CD4-positive, alpha-beta T cell (primary cell): ENCODE measurements at regions not wholly inside any gene's neighbourhood (a gene's known extent, or its start where the extent isn't known, plus 50 kb on each side); places are given as distances from the start of the nearest gene placed in this dataset.

ENCODE experiments used
- ATAC-seq: fragments of 200-7000 bp; cut with Tn5 transposase; one replicate; pipeline ENCODE4 v1.10.0; 2022; ENCODE audit warnings: mild to moderate bottlenecking; ENCODE audit not compliant: poor library complexity
- CTCF ChIA-PET: fragments of 350-600 bp; sonication (Branson Sonifier 250); formaldehyde crosslinking; loops from one replicate; lab custom pipeline; 2021; ENCODE audit warnings: antibody characterized with exemption, inconsistent platforms; lab: Charles Lee
- POLR2A ChIA-PET: fragments of 350-600 bp; sonication (Branson Sonifier 250); formaldehyde crosslinking; loops from one replicate; lab custom pipeline; 2021; ENCODE audit warnings: antibody characterized with exemption, inconsistent platforms; lab: Charles Lee
- DNase-seq, 14 experiments: peaks; one replicate each; pipeline ENCODE4 v3.0.0-alpha.2; 2013 to 2020; ENCODE audit warnings: mixed read lengths in 2 of 14
- H3K27ac ChIP-seq, 2 donors: one replicate each; pipeline versions ENCODE4 v1.5.1 to v1.7.0; 2013; ENCODE audit warnings: low read length in 2 of 2, low read depth in 1 of 2, mild to moderate bottlenecking in 1 of 2
- H3K27me3 ChIP-seq, 2 experiments: 1 replicate in 1 of 2; 2 replicates in 1 of 2; pipeline versions ENCODE4 v1.6.1 to v1.7.0; 2013; ENCODE audit warnings: low read length in 2 of 2, control low read depth in 1 of 2, mild to moderate bottlenecking in 1 of 2, moderate library complexity in 1 of 2; ENCODE audit not compliant: insufficient read depth in 2 of 2, control insufficient read depth in 1 of 2
- H3K36me3 ChIP-seq: one replicate; pipeline ENCODE4 v1.6.1; 2013; ENCODE audit warnings: low read length, control low read depth; ENCODE audit not compliant: insufficient read depth
- H3K4me1 ChIP-seq: one replicate; pipeline ENCODE4 v1.6.1; 2013; ENCODE audit warnings: low read length, control low read depth; ENCODE audit not compliant: insufficient read depth
- H3K4me3 ChIP-seq: one replicate; pipeline ENCODE4 v1.5.1; 2013; ENCODE audit warnings: mild to moderate bottlenecking, low read length, moderate library complexity
- H3K9me3 ChIP-seq, 2 experiments: 1 replicate in 1 of 2; 2 replicates in 1 of 2; pipeline versions ENCODE4 v1.6.1 to v1.7.0; 2013; ENCODE audit warnings: low read length in 2 of 2, mild to moderate bottlenecking in 2 of 2, control low read depth in 1 of 2, moderate library complexity in 1 of 2; ENCODE audit not compliant: control insufficient read depth in 1 of 2, insufficient read depth in 1 of 2
- H3K27ac Mint-ChIP-seq: one replicate; pipeline ENCODE4 v1.8.0; 2020; ENCODE audit warnings: mixed read lengths
- H3K27me3 Mint-ChIP-seq: one replicate; pipeline ENCODE4 v1.8.0; 2021; ENCODE audit warnings: mixed read lengths
- H3K36me3 Mint-ChIP-seq: one replicate; pipeline ENCODE4 v1.8.0; 2021; ENCODE audit warnings: low read depth, mixed read lengths
- H3K4me1 Mint-ChIP-seq: one replicate; pipeline ENCODE4 v1.8.0; 2021; ENCODE audit warnings: low read depth, mixed read lengths
- H3K4me3 Mint-ChIP-seq: one replicate; pipeline ENCODE4 v1.8.0; 2020; ENCODE audit warnings: mild to moderate bottlenecking, mixed read lengths
- H3K9me3 Mint-ChIP-seq: one replicate; pipeline ENCODE4 v1.8.0; 2020; ENCODE audit warnings: mixed read lengths
- CTCF ChIP-seq: fragments of 200-600 bp; IDR thresholded peaks from one replicate; pipeline ENCODE4 v1.8.0; 2022; ENCODE audit warnings: antibody characterized with exemption, mild to moderate bottlenecking
- intact Hi-C, 2 experiments: fragments of 100-400 bp; cut with DNase I in 1 of 2; cut with micrococcal nuclease in 1 of 2; formaldehyde crosslinking; loops; one replicate each; pipeline versions ENCODE4 v1.15.1 to v1.9.0; 2023 to 2025; cut with DNase I, micrococcal nuclease

DNA sequence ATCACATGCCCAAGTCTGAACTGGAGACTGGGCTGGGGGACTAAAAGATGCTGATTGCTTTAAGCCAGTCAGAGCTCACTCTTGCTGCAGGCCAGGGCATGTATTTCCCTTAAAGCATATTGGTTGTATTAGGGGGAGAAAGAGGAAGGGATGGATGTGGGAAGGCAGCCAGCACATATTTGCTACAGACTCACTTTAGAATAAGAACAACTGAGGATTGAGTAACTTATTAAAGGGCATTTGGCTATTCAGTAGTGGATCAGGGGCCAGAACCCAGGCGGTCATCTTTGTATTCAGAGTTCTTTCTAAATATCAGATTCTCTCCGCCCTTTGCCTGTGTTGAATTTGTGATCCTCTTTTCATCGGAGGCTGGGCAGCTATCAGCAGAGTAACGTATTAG, 231.7 kb downstream of the HAPSTR1 start:
- no peaks in the 10 kb centered on the region for H3K27me3 ChIP-seq
- Mint-ChIP-seq H3K27ac (no peak overlapping the region), H3K4me1 (no peaks in the 10 kb centered on the region), H3K9me3 (peaks cover 15% of the 10 kb centered on the region), H3K4me3 (no peak overlapping the region), H3K36me3 (no peaks in the 10 kb centered on the region), H3K27me3 (no peaks in the 10 kb centered on the region)
- ChIA-PET POLR2A (no interaction called here), CTCF (no interaction called here)
- H3K4me1 ChIP-seq = no peaks in the 10 kb centered on the region
- no peak for TF ChIP-seq CTCF
- DNase-seq = no peak
- peaks cover 0 to 3% of the 10 kb centered on the region in 2 experiments for H3K9me3 ChIP-seq
- H3K36me3 ChIP-seq = no peaks in the 10 kb centered on the region
- H3K27ac ChIP-seq = no peak overlapping the region
- ATAC-seq = no peak
- intact Hi-C loops = no loop called here
- H3K4me3 ChIP-seq = no peak overlapping the region

DNA sequence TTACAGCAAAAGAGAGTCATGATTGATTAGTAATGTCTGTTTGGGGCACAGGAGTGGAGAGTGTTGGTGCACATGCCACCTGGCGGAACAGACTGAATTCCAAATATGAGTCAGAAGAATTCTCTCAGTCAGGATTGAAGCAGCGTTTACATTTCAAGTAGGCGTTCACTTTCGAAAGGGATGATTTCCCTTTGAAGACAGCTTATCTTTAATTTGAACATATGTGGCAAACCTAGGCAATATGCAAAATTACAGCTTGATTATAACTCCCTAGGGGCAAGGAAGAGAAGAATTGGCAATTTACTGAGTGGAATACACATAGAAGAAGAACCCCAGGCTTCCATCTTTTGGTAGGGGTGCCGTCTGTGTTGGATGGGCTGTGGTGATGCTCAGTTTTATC, 235.8 kb downstream of the HAPSTR1 start:
- ATAC-seq (no peak), DNase-seq (no peak)
- Histone ChIP-seq H3K27ac (no peak overlapping the region), H3K9me3 (peaks cover 0 to 3% of the 10 kb centered on the region in 2 experiments), H3K36me3 (no peaks in the 10 kb centered on the region), H3K4me1 (no peaks in the 10 kb centered on the region), H3K27me3 (no peaks in the 10 kb centered on the region), H3K4me3 (no peak overlapping the region)
- intact Hi-C loops = no loop called here
- POLR2A ChIA-PET = no interaction called here
- no peak for TF ChIP-seq CTCF
- no peaks in the 10 kb centered on the region for H3K4me1 Mint-ChIP-seq
- H3K27ac Mint-ChIP-seq = no peak overlapping the region
- CTCF ChIA-PET = no interaction called here
- no peak overlapping the region for H3K4me3 Mint-ChIP-seq
- peaks cover 5% of the 10 kb centered on the region for H3K27me3 Mint-ChIP-seq
- H3K36me3 Mint-ChIP-seq = no peaks in the 10 kb centered on the region
- peaks cover 6% of the 10 kb centered on the region for H3K9me3 Mint-ChIP-seq

DNA sequence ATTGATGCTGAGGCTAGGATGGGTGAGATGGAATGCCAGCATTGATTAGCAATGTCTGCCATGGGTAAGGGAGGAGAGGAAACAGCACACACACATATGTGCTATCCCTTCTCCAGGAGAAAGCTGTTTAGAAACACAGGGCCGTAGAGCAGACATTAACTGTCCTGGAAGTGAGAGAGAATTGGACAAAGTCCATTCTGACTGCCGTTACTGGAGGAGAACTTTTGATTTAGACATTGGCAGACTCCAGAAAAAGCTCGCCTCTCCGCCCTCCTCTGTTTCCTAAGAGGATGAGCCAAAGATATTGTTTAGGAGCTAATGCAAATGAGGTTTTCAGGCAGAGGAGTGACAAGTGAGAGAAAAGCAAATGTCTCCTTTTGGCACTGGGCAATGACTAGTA, 237.0 kb downstream of the HAPSTR1 start:
- Mint-ChIP-seq H3K36me3 (no peaks in the 10 kb centered on the region), H3K9me3 (peaks cover 6% of the 10 kb centered on the region), H3K27ac (no peak overlapping the region), H3K4me1 (no peaks in the 10 kb centered on the region), H3K27me3 (peaks cover 8% of the 10 kb centered on the region), H3K4me3 (no peak overlapping the region)
- Histone ChIP-seq H3K4me1 (no peaks in the 10 kb centered on the region), H3K9me3 (no peaks in the 10 kb centered on the region), H3K36me3 (no peaks in the 10 kb centered on the region), H3K27ac (no peak overlapping the region), H3K27me3 (no peaks in the 10 kb centered on the region), H3K4me3 (no peak overlapping the region)
- ATAC-seq (no peak), DNase-seq (no peak)
- ChIA-PET POLR2A (no interaction called here), CTCF (no interaction called here)
- no peak for TF ChIP-seq CTCF
- intact Hi-C loops = no loop called here
